HEK293T (cell line): ENCODE measurements at regions not wholly inside any gene's neighbourhood (a gene's known extent, or its start where the extent isn't known, plus 50 kb on each side); places are given as distances from the start of the nearest gene placed in this dataset.

ENCODE experiments used
- ARNT ChIP-seq: fragments of 450-650 bp; IDR thresholded peaks from 2 replicates; pipeline ENCODE4 v1.6.1; 2017; ENCODE audit warnings: mild to moderate bottlenecking
- BHLHE40 ChIP-seq: fragments of 450-650 bp; IDR thresholded peaks from 2 replicates; pipeline ENCODE4 v1.6.1; 2016; ENCODE audit warnings: mild to moderate bottlenecking, moderate library complexity, borderline replicate concordance
- CTBP1 ChIP-seq: fragments of 450-650 bp; IDR thresholded peaks from 2 replicates; pipeline ENCODE4 v1.6.1; 2016; ENCODE audit warnings: borderline replicate concordance
- FOXA1 ChIP-seq: fragments of 450-650 bp; IDR thresholded peaks from 2 replicates; pipeline ENCODE4 v1.6.1; 2016; ENCODE audit warnings: mild to moderate bottlenecking
- FOXK2 ChIP-seq: fragments of 450-650 bp; IDR thresholded peaks from 2 replicates; pipeline ENCODE4 v1.6.1; 2016; ENCODE audit warnings: mild to moderate bottlenecking
- HDGF ChIP-seq: fragments of 450-650 bp; IDR thresholded peaks from 2 replicates; pipeline ENCODE4 v1.6.1; 2017; ENCODE audit warnings: antibody characterized with exemption, borderline replicate concordance
- L3MBTL2 ChIP-seq: fragments of 450-650 bp; conservative IDR thresholded peaks from 2 replicates; pipeline ENCODE4 v1.6.1; 2016; ENCODE audit warnings: mild to moderate bottlenecking
- LEF1 ChIP-seq: fragments of 450-650 bp; IDR thresholded peaks from 2 replicates; pipeline ENCODE4 v1.6.1; 2017; ENCODE audit warnings: mild to moderate bottlenecking, borderline replicate concordance
- SP1 ChIP-seq: fragments of 450-650 bp; IDR thresholded peaks from 2 replicates; pipeline ENCODE4 v1.6.1; 2017
- SUZ12 ChIP-seq: fragments of 450-650 bp; IDR thresholded peaks from 2 replicates; pipeline ENCODE4 v1.6.1; 2016; ENCODE audit warnings: mild to moderate bottlenecking
- TARDBP ChIP-seq: fragments of 450-650 bp; IDR thresholded peaks from 2 replicates; pipeline ENCODE4 v1.6.1; 2016
- ZNF384 ChIP-seq: fragments of 450-650 bp; IDR thresholded peaks from 2 replicates; pipeline ENCODE4 v1.6.1; 2016
- TF ChIP-seq, protein P1 (sequence below): fragments of 450-650 bp; IDR thresholded peaks from 2 replicates; pipeline ENCODE4 v1.6.1; 2016

DNA sequence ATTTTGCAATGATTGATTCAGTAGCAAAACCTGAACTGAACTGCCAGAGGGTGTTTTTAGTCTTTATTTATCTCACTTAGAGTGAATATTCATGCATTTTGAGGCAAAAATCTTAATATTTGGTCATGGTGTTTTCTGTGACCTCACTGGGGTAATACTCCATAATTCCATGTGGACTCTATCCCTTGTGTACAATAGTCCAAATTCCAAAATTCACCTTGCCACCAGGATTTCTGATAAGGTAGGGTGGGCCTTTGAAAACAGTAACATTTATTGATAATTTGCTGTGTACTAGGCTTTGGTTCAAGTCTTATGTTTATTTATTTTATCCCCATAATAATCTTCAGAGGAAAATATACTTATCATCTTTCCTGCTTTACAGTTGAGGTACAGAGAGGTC, 68.4 kb upstream of the PDE5A start:
- TF ChIP-seq BHLHE40: no peak
- no peak for TF ChIP-seq SP1
- TF ChIP-seq LEF1: no peak
- no peak for TF ChIP-seq HDGF
- TF ChIP-seq SUZ12: no peak
- no peak for TF ChIP-seq FOXK2
- no peak for TF ChIP-seq L3MBTL2
- no peak for TF ChIP-seq CTBP1
- TF ChIP-seq ZNF384: no peak
- TF ChIP-seq FOXA1: no peak
- no peak for TF ChIP-seq TARDBP
- no peak for TF ChIP-seq ARNT
- TF ChIP-seq, protein P1, sequence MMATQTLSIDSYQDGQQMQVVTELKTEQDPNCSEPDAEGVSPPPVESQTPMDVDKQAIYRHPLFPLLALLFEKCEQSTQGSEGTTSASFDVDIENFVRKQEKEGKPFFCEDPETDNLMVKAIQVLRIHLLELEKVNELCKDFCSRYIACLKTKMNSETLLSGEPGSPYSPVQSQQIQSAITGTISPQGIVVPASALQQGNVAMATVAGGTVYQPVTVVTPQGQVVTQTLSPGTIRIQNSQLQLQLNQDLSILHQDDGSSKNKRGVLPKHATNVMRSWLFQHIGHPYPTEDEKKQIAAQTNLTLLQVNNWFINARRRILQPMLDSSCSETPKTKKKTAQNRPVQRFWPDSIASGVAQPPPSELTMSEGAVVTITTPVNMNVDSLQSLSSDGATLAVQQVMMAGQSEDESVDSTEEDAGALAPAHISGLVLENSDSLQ: no peak
